ENCODE measurements at regions not wholly inside any gene's neighbourhood (a gene's known extent, or its start where the extent isn't known, plus 50 kb on each side); places are given as distances from the start of the nearest gene placed in this dataset.

DNA sequence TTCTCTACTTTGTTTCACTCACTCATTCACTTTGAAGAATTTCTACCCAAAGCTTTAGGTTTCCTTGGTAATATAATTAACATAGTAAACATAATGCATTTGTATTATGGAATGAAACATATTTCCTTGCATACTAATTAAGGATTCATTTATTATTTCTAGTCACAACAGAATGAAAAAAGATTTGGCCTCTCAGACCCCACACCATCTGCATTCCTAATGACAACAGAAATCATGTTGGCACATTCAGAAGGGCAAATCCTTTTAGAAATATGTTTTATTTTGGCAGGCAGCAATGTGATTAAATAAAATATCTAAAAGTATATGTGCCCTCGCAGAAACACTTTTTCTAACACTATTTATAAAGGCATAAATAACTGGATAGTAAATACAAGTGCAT is 163.4 kb downstream of the HTR1B start:
- TF ChIP-seq, protein P1, sequence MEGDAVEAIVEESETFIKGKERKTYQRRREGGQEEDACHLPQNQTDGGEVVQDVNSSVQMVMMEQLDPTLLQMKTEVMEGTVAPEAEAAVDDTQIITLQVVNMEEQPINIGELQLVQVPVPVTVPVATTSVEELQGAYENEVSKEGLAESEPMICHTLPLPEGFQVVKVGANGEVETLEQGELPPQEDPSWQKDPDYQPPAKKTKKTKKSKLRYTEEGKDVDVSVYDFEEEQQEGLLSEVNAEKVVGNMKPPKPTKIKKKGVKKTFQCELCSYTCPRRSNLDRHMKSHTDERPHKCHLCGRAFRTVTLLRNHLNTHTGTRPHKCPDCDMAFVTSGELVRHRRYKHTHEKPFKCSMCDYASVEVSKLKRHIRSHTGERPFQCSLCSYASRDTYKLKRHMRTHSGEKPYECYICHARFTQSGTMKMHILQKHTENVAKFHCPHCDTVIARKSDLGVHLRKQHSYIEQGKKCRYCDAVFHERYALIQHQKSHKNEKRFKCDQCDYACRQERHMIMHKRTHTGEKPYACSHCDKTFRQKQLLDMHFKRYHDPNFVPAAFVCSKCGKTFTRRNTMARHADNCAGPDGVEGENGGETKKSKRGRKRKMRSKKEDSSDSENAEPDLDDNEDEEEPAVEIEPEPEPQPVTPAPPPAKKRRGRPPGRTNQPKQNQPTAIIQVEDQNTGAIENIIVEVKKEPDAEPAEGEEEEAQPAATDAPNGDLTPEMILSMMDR (conservative IDR thresholded peaks at IDR 0.05; ENCODE audit: low read depth, low read length): no peak
- no peak for DNase-seq (ENCODE audit: low read depth)
- no peak overlapping the region for H3K4me3 ChIP-seq (ENCODE audit: low read length)

GRCh38 chr6:77298283-77298682 is 165.0 kb downstream of the HTR1B start:
- no peak for DNase-seq (ENCODE audit: low read depth)
- TF ChIP-seq, protein P1 (conservative IDR thresholded peaks at IDR 0.05; ENCODE audit: low read depth, low read length): no peak

DNA sequence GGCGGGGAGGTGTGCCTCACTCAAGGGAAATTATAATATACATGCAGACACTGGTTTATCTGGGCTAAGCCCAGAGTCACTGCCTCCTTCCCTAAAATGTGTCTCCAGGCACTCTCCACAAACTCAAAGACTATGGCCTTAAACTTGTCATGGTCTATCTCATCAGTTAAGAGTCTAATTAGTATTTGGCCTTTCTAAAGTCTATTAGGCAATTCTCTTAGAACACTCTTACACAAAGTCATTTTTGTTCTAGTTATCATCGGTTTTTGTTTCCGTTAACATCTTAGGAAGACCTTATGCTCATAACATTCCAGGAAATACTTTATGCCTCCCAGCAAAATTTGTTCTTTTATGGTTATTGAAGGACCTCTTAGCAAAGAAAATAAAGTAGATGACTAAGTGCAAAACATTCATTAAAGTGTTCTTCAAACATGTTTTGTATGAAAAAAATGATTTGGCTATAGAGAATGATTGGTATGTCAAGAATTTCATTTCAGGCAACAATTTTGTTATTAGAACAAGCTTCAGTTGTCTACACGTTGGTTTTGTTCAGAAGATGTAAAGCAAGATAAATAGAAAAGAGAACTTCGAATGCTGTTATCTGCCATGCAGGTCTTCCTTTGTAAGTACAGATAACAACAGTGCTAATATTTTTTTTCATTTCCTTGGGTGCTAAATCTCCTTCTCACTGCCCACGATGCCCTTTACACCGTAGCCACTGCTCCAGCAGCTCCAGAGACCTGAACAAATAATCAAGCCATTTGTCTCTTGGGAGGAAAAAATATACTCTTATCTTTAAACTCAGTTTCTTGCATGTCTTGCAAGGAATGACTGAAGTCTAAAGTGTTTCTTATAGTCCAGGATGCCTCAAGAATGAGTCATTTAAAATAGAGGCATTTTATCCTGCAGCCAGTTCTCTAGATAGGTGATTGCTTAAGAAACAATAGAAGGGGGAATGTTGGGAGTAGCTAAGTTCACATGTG is 170.4 kb downstream of the HTR1B start:
- no peak overlapping the region for H3K4me3 ChIP-seq (ENCODE audit: low read length)
- peak; percentile 68 for DNase-seq (ENCODE audit: low read depth)
- TF ChIP-seq, protein P1 (conservative IDR thresholded peaks at IDR 0.05; ENCODE audit: low read depth, low read length): no peak

More at GRCh38 chr6:77298283-77298682, 165.0 kb downstream of the HTR1B start:
- H3K4me3 ChIP-seq (ENCODE audit: low read length): no peak overlapping the region

DNA sequence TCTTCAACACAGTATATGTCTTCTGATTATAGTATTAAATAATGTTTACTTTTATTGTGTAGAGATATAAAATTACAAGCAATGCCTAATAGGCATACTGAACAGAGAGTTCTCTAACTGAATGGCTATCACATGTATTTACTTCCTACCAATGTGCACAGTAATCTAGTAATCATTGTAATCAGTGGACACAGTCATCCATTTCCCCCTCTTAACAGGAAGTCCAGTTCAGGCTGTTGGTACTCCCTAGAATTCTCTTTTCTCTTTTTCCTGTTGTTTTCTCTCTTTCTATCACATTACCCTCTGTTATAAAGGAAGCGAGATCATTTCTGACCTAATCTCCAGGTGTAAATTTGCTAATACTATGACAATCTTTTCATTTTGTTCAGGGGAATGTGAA is 172.5 kb downstream of the HTR1B start:
- no peak overlapping the region for H3K4me3 ChIP-seq (ENCODE audit: low read length)
- no peak for DNase-seq (ENCODE audit: low read depth)
- TF ChIP-seq, protein P1 (conservative IDR thresholded peaks at IDR 0.05; ENCODE audit: low read depth, low read length): no peak

DNA sequence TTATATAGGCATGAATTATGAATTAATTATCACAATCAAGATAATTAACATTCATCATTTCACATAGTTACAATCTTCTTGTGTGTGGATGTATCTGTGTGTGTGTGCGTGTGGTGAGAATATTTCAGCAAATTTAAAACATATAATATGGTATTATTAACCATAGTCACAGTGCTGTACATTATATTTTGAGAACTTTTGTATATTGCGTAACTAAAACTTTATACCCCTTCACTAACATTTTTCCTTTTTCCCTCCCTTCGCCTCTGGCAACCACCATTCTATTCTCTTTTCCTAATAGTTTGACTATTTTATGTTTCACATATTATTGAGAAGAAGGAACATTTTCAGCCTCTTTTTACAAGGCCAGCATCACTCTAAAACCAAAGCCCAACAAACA is 176.8 kb downstream of the HTR1B start:
- no peak overlapping the region for H3K4me3 ChIP-seq (ENCODE audit: low read length)
- DNase-seq (ENCODE audit: low read depth): no peak
- TF ChIP-seq, protein P1 (conservative IDR thresholded peaks at IDR 0.05; ENCODE audit: low read depth, low read length): no peak

- no peak overlapping the region for H3K4me3 ChIP-seq (ENCODE audit: low read length)
- TF ChIP-seq, protein P1 (conservative IDR thresholded peaks at IDR 0.05; ENCODE audit: low read depth, low read length): no peak
- DNase-seq (ENCODE audit: low read depth): no peak
Measured at GRCh38 chr6:77273929-77274328, 189.4 kb downstream of the HTR1B start.

GRCh38 chr6:77264970-77265369 is 198.3 kb downstream of the HTR1B start:
- no peak overlapping the region for H3K4me3 ChIP-seq (ENCODE audit: low read length)
- no peak for DNase-seq (ENCODE audit: low read depth)
- TF ChIP-seq, protein P1 (conservative IDR thresholded peaks at IDR 0.05; ENCODE audit: low read depth, low read length): peak; percentile 12

Data from retinal pigment epithelial cell (primary cell).